ENCODE measurements at regions not wholly inside any gene's neighbourhood (a gene's known extent, or its start where the extent isn't known, plus 50 kb on each side); places are given as distances from the start of the nearest gene placed in this dataset.

GRCh38 chr5:164358531-164359259 is 853.3 kb downstream of the MAT2B start:
- DNase-seq: no peak

- no peak for DNase-seq
Measured at GRCh38 chr5:164359260-164360255, 854.1 kb downstream of the MAT2B start.

GRCh38 chr5:164360589-164360988 is 855.2 kb downstream of the MAT2B start:
- DNase-seq: no peak

- no peak for DNase-seq
Measured at GRCh38 chr5:164361986-164362385, 856.6 kb downstream of the MAT2B start.

- DNase-seq: no peak
Measured at GRCh38 chr5:164362835-164363234, 857.4 kb downstream of the MAT2B start.

- DNase-seq: no peak
Measured at GRCh38 chr5:164364237-164365208, 859.1 kb downstream of the MAT2B start.

GRCh38 chr5:164370841-164371240 is 865.4 kb downstream of the MAT2B start:
- no peak for DNase-seq

- no peak for DNase-seq
Measured at GRCh38 chr5:164372892-164373291, 867.5 kb downstream of the MAT2B start.

GRCh38 chr5:164373876-164374275 is 868.5 kb downstream of the MAT2B start:
- DNase-seq: no peak

GRCh38 chr5:164375051-164375450 is 869.6 kb downstream of the MAT2B start:
- no peak for DNase-seq

- no peak for DNase-seq
Measured at GRCh38 chr5:164376843-164377242, 871.4 kb downstream of the MAT2B start.

GRCh38 chr5:164377746-164378145 is 872.3 kb downstream of the MAT2B start:
- DNase-seq: no peak

GRCh38 chr5:164383662-164384061 is 878.2 kb downstream of the MAT2B start:
- DNase-seq: no peak

- no peak for DNase-seq
Measured at GRCh38 chr5:164392531-164392930, 887.1 kb downstream of the MAT2B start.

- DNase-seq: no peak
Measured at GRCh38 chr5:164394686-164395194, 889.3 kb downstream of the MAT2B start.

- no peak for DNase-seq
Measured at GRCh38 chr5:164412531-164412930, 907.1 kb downstream of the MAT2B start.

- no peak for DNase-seq
Measured at GRCh38 chr5:164420161-164420560, 914.7 kb downstream of the MAT2B start.

GRCh38 chr5:164422400-164422799 is 917.0 kb downstream of the MAT2B start:
- DNase-seq: no peak

- no peak for DNase-seq
Measured at GRCh38 chr5:164431634-164432304, 926.4 kb downstream of the MAT2B start.

GRCh38 chr5:164433106-164433870 is 927.9 kb downstream of the MAT2B start:
- no peak for DNase-seq

- no peak for DNase-seq
Measured at GRCh38 chr5:164435576-164435975, 930.2 kb downstream of the MAT2B start.

Measured in SIG-M5 (cell line).